Ishikawa (cell line): ENCODE measurements at regions not wholly inside any gene's neighbourhood (a gene's known extent, or its start where the extent isn't known, plus 50 kb on each side); places are given as distances from the start of the nearest gene placed in this dataset.

Experiments used
- CEBPB ChIP-seq: IDR thresholded peaks from 2 replicates; pipeline ENCODE4 v1.6.1; 2012
- EGR1 ChIP-seq: IDR thresholded peaks from 2 replicates; pipeline ENCODE4 v1.6.1; 2012
- EP300 ChIP-seq: IDR thresholded peaks from 2 replicates; pipeline ENCODE4 v1.6.1; 2012; ENCODE audit warnings: borderline replicate concordance
- MAX ChIP-seq: IDR thresholded peaks from 2 replicates; pipeline ENCODE4 v1.6.1; 2012
- REST ChIP-seq: IDR thresholded peaks from 2 replicates; pipeline ENCODE4 v1.6.1; 2012; ENCODE audit warnings: low read depth, mild to moderate bottlenecking
- TAF1 ChIP-seq: IDR thresholded peaks from 2 replicates; pipeline ENCODE4 v1.6.1; 2012; ENCODE audit warnings: low read depth, mild to moderate bottlenecking
- USF1 ChIP-seq: IDR thresholded peaks from 2 replicates; pipeline ENCODE4 v1.6.1; 2012
- YY1 ChIP-seq: IDR thresholded peaks from 2 replicates; pipeline ENCODE4 v1.6.1; 2012; ENCODE audit warnings: low read depth

DNA sequence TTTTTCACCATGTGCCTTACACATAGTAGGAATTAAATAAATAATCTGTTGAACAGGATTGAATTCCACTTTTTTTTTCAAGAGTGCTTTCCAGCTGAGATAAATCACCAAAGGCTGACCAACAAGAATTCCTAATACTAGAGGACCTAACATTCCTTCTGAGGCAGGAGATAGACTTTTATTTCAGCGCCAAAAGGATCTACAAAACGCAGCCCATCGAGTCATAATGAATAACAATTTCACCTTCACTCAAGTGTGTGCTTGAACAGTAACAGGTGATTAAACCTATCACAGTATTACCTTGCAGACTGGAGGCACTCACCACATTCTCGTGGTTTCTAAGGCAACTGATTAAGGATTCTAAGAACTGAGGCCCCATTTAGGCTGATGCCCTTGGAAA is 224.3 kb upstream of the ATP2B1 start:
- TF ChIP-seq EP300 (peak; percentile 24; the same call in 1 of the 2 replicates), EGR1 (no peak), YY1 (no peak), MAX (no peak), USF1 (no peak), TAF1 (no peak), REST (no peak), CEBPB (no peak)
